C4-2B (cell line): ENCODE measurements at regions not wholly inside any gene's neighbourhood (a gene's known extent, or its start where the extent isn't known, plus 50 kb on each side); places are given as distances from the start of the nearest gene placed in this dataset.

Experiments
- H3K27ac ChIP-seq: fragments of 450-650 bp; 2 replicates; pipeline ENCODE4 v1.5.1; 2017
- ZFX ChIP-seq: fragments of 450-650 bp; IDR thresholded peaks from 2 replicates; pipeline ENCODE4 v1.6.1; 2017
- TF ChIP-seq, protein P1 (sequence below): fragments of 450-650 bp; conservative IDR thresholded peaks from 2 replicates; pipeline ENCODE4 v1.5.1; 2017; ENCODE audit warnings: mild to moderate bottlenecking

DNA sequence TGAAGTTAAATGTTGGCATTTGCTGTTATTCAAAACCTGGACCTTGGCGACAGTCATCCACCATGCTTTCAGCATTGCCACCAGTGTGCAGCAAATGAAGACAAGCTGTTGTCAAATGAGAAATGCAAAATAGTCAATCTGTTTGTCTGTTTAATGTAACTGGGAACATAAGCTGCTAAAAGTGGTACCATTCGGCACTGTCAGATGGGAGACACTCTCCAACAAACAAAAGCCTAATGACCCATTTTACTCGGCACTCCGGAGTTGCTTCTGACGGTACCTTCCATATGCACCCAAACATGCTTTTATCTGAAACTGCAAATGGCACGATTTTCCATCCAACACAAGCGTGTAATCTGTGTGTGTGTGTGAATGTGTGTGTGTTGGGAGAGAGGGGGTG is 297.8 kb downstream of the MAF start:
- H3K27ac ChIP-seq: no peak overlapping the region
- TF ChIP-seq, protein P1, sequence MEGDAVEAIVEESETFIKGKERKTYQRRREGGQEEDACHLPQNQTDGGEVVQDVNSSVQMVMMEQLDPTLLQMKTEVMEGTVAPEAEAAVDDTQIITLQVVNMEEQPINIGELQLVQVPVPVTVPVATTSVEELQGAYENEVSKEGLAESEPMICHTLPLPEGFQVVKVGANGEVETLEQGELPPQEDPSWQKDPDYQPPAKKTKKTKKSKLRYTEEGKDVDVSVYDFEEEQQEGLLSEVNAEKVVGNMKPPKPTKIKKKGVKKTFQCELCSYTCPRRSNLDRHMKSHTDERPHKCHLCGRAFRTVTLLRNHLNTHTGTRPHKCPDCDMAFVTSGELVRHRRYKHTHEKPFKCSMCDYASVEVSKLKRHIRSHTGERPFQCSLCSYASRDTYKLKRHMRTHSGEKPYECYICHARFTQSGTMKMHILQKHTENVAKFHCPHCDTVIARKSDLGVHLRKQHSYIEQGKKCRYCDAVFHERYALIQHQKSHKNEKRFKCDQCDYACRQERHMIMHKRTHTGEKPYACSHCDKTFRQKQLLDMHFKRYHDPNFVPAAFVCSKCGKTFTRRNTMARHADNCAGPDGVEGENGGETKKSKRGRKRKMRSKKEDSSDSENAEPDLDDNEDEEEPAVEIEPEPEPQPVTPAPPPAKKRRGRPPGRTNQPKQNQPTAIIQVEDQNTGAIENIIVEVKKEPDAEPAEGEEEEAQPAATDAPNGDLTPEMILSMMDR: no peak
- no peak for TF ChIP-seq ZFX

DNA sequence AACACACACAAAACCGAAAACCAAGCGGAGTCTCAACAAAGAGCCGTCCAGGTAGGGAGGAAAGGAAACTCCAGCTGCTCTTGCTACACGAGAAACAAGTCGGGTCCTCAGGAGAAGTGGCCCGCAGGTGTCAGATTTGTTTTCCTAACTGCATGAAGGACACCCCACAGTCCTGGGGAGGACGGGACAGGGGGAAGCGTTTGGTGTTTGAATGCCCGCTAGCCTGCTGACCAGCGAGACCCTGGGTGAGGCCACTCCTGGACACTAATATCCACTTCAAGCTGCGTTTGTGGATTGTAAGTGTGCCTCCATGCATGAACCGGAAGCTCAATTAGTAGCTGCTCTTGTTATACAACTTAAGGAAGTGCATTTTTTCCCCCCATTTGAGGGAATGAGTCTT is 299.5 kb downstream of the MAF start:
- TF ChIP-seq, protein P1: no peak
- TF ChIP-seq ZFX: no peak
- H3K27ac ChIP-seq: no peak overlapping the region

DNA sequence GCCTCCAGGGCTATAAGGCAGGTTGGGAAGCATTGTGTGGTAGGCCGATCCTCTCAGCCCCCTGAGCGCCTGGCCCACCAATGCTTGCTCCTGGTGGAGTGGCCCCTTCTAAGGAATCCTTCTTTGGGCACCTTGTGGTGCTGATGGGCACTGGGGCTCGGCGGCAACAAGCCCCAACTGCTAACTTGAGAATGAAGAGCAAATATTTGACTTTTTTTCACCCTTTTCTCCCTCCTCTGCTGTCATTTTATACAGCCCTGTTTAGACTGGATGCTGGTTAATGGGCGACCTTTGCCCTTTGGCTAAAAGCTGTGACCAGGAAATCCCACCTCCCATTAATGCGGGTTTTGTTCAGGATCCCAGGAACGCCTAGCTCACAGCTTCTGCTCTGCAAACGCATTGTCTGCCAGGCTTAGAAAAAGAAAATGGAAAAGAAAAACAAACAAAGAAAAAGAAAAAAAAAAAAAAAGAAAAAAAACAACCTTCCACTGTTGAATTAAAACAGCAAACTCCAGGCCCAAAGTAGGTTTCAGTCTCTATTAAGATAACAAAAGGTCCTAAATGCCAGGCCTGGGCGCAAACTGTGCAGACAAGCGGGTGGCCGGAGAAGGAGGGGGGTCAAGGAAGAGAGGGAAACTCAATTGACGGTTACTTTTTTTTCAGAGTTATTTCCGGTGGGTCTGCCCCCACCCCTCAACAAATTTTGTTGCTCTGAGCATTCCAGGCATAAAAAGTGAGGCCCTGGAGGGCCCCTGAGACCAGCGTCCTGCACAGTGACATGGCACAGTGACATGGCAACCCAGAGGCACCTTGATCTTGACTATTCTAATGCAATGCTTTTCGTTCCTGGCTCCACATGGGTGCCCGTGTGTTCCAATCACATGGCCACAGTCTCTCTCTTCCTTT is 301.4 kb downstream of the MAF start:
- TF ChIP-seq ZFX: no peak
- TF ChIP-seq, protein P1: no peak
- no peak overlapping the region for H3K27ac ChIP-seq

DNA sequence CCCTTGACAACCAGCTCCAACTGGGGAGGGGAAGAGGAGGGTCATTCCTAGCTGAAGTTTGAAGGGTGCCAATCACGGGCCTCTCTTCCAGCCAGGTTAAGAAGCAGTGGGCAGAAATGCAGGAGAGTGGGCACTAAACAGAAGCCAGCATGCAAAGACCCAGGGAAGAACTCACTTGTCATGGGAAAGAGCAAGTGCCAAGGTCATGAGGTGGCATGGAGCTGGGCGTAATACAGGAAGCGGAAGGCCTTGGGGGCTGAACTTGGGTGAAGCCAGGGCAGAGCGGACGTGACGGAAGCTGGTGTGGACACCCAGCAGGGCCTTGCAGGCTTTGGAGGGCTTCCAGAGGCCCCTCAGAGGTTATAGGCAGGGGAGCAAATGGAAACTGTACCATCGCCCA is 302.1 kb downstream of the MAF start:
- H3K27ac ChIP-seq: no peak overlapping the region
- no peak for TF ChIP-seq ZFX
- TF ChIP-seq, protein P1: no peak

DNA sequence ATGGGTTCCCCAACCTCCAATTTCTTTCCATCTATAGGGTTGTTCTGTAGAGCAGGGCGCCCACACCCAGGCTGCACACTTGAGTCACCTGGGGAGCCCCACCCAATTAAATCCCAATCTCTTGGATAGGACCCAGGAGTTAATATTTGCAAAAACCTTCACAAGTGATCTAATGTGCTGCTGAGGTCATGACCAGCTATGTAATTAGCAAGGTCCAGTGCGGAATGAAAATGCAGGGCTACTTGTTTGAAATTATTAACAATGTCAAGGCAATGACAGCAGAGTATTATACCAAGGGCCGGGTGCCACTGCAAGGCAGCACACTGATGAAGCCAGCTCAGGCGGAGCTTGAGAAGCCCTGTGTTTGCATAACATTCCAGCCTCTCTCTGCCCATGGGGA is 302.7 kb downstream of the MAF start:
- no peak for TF ChIP-seq ZFX
- TF ChIP-seq, protein P1: no peak
- H3K27ac ChIP-seq: no peak overlapping the region

DNA sequence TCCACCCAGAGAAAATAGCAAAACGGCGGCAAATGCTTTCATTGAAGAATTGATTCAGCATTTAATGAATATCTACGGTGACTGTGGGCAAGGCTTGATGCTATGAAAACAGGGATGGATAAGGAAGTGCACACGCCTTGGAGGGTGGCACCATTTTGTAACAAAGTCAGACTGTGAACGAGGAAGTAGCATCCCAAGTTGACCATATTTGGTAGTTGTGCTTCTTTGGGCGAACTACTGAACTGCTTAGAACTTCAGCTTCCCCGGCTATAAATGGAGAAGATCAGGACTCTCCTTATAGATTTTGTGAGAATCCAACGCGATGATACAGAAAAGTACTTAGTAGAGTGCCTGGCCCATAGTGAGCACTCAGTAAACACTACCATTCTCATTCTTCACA is 303.2 kb downstream of the MAF start:
- TF ChIP-seq, protein P1: no peak
- no peak for TF ChIP-seq ZFX
- H3K27ac ChIP-seq: no peak overlapping the region

DNA sequence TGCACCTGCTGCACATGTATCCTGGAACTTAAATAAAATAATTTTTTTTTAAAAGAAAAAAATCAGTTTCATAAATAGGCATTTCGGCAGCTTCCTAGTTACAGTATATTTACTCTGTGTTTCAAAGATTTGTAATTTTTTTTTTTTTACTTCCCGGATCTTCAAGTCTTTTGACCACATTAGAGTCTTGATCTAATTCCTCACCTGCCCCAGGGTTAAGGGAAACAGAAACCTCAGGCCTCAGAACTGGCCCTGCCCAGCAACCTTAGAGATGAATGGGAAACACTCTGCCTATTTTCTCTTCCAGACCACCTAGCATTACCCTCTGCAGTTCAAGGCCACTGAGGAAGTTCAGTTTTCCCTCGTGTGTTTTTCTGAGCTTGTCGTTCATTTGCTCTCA is 304.0 kb downstream of the MAF start:
- TF ChIP-seq, protein P1: no peak
- no peak for TF ChIP-seq ZFX
- no peak overlapping the region for H3K27ac ChIP-seq
